ENCODE measurements at regions not wholly inside any gene's neighbourhood (a gene's known extent, or its start where the extent isn't known, plus 50 kb on each side); places are given as distances from the start of the nearest gene placed in this dataset.
"Not testable (repeated sequence)": the region's sequence is repeated elsewhere in the genome, so short reads cannot be mapped to it uniquely, and the experiment has no call there.

GRCh38 chr13:70520275-70521036, 412.2 kb upstream of the KLHL1 start:
- DNase-seq (ENCODE audit: low spot score) = no peak
- ATAC-seq (ENCODE audit: low read depth) = no peak
- no peaks in the 10 kb centered on the region for H3K27me3 ChIP-seq (ENCODE audit: insufficient read depth, poor library complexity, severe bottlenecking)
- H3K9me3 ChIP-seq (ENCODE audit: severe bottlenecking) = no peaks in the 10 kb centered on the region
- TF ChIP-seq CTCF (IDR thresholded peaks at IDR 0.05; ENCODE audit: poor library complexity, severe bottlenecking) = no peak
- no peaks in the 10 kb centered on the region for H3K36me3 ChIP-seq (ENCODE audit: low read depth)
- H3K4me3 ChIP-seq (ENCODE audit: severe bottlenecking) = no peak overlapping the region
- no peak overlapping the region for H3K27ac ChIP-seq (ENCODE audit: poor library complexity, severe bottlenecking)
- H3K4me1 ChIP-seq (ENCODE audit: insufficient read depth, poor library complexity, severe bottlenecking) = no peaks in the 10 kb centered on the region

- Histone ChIP-seq H3K4me1 (ENCODE audit: insufficient read depth, poor library complexity, severe bottlenecking) (no peaks in the 10 kb centered on the region), H3K9me3 (ENCODE audit: severe bottlenecking) (no peaks in the 10 kb centered on the region), H3K27me3 (ENCODE audit: insufficient read depth, poor library complexity, severe bottlenecking) (no peaks in the 10 kb centered on the region), H3K36me3 (ENCODE audit: low read depth) (no peaks in the 10 kb centered on the region), H3K4me3 (ENCODE audit: severe bottlenecking) (no peak overlapping the region), H3K27ac (ENCODE audit: poor library complexity, severe bottlenecking) (no peak overlapping the region)
- ATAC-seq (ENCODE audit: low read depth) (no peak), DNase-seq (ENCODE audit: low spot score) (no peak)
- no peak for TF ChIP-seq CTCF (IDR thresholded peaks at IDR 0.05; ENCODE audit: poor library complexity, severe bottlenecking)
These were observed 409.8 kb upstream of the KLHL1 start for GRCh38 chr13:70518081-70518480.

GRCh38 chr13:70516226-70516625, 408.0 kb upstream of the KLHL1 start:
- H3K36me3 ChIP-seq (ENCODE audit: low read depth) = no peaks in the 10 kb centered on the region
- no peak overlapping the region for H3K27ac ChIP-seq (ENCODE audit: poor library complexity, severe bottlenecking)
- ATAC-seq (ENCODE audit: low read depth) (no peak), DNase-seq (ENCODE audit: low spot score) (no peak)
- H3K4me3 ChIP-seq (ENCODE audit: severe bottlenecking) = no peak overlapping the region
- H3K4me1 ChIP-seq (ENCODE audit: insufficient read depth, poor library complexity, severe bottlenecking) = no peaks in the 10 kb centered on the region
- TF ChIP-seq CTCF (IDR thresholded peaks at IDR 0.05; ENCODE audit: poor library complexity, severe bottlenecking) = no peak
- H3K27me3 ChIP-seq (ENCODE audit: insufficient read depth, poor library complexity, severe bottlenecking) = no peaks in the 10 kb centered on the region
- H3K9me3 ChIP-seq (ENCODE audit: severe bottlenecking) = no peaks in the 10 kb centered on the region

GRCh38 chr13:70511861-70512417, 403.7 kb upstream of the KLHL1 start:
- DNase-seq (ENCODE audit: low spot score); H3K4me3 ChIP-seq (ENCODE audit: severe bottlenecking); H3K36me3 ChIP-seq (ENCODE audit: low read depth); H3K27me3 ChIP-seq (ENCODE audit: insufficient read depth, poor library complexity, severe bottlenecking); ATAC-seq (ENCODE audit: low read depth); H3K27ac ChIP-seq (ENCODE audit: poor library complexity, severe bottlenecking); H3K9me3 ChIP-seq (ENCODE audit: severe bottlenecking); H3K4me1 ChIP-seq (ENCODE audit: insufficient read depth, poor library complexity, severe bottlenecking): not testable (repeated sequence)

- Histone ChIP-seq H3K27me3 (ENCODE audit: insufficient read depth, poor library complexity, severe bottlenecking) (no peaks in the 10 kb centered on the region), H3K4me1 (ENCODE audit: insufficient read depth, poor library complexity, severe bottlenecking) (no peaks in the 10 kb centered on the region), H3K9me3 (ENCODE audit: severe bottlenecking) (no peaks in the 10 kb centered on the region), H3K27ac (ENCODE audit: poor library complexity, severe bottlenecking) (no peak overlapping the region), H3K4me3 (ENCODE audit: severe bottlenecking) (no peak overlapping the region), H3K36me3 (ENCODE audit: low read depth) (no peaks in the 10 kb centered on the region)
- DNase-seq (ENCODE audit: low spot score) (no peak), ATAC-seq (ENCODE audit: low read depth) (no peak)
- TF ChIP-seq CTCF (IDR thresholded peaks at IDR 0.05; ENCODE audit: poor library complexity, severe bottlenecking) = no peak
These were observed 397.6 kb upstream of the KLHL1 start for GRCh38 chr13:70505809-70506208.
